ENCODE measurements at regions not wholly inside any gene's neighbourhood (a gene's known extent, or its start where the extent isn't known, plus 50 kb on each side); places are given as distances from the start of the nearest gene placed in this dataset.

DNA sequence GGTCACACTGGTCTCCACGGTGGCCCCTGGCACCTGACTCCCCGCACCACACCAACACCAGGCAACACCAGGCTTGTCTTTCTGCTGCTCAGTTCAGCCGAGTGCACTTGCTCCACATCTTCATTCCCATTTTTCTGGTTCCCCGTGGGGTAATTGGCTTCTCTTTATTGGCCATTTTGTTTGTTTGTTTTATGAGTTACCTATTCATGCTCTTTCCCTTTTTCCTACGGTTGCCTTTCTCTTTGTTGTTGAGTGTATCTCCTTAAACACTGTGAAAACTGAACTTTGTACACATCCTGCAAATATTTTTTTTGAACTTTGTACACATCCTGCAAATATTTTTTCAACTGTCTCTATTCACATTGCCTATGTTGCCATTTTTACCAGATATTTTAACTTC lies 834.0 kb downstream of the BRD1 start (continued):
- TF ChIP-seq, protein P1, sequence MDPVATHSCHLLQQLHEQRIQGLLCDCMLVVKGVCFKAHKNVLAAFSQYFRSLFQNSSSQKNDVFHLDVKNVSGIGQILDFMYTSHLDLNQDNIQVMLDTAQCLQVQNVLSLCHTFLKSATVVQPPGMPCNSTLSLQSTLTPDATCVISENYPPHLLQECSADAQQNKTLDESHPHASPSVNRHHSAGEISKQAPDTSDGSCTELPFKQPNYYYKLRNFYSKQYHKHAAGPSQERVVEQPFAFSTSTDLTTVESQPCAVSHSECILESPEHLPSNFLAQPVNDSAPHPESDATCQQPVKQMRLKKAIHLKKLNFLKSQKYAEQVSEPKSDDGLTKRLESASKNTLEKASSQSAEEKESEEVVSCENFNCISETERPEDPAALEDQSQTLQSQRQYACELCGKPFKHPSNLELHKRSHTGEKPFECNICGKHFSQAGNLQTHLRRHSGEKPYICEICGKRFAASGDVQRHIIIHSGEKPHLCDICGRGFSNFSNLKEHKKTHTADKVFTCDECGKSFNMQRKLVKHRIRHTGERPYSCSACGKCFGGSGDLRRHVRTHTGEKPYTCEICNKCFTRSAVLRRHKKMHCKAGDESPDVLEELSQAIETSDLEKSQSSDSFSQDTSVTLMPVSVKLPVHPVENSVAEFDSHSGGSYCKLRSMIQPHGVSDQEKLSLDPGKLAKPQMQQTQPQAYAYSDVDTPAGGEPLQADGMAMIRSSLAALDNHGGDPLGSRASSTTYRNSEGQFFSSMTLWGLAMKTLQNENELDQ (CRISPR knock-in tag; IDR thresholded peaks at IDR 0.05; ENCODE audit: borderline replicate concordance): no peak
- TF ChIP-seq MXD4 (CRISPR knock-in tag; IDR thresholded peaks at IDR 0.05): no peak
- TF ChIP-seq HNRNPLL (IDR thresholded peaks at IDR 0.05; ENCODE audit: low read depth, low read length, poor library complexity, severe bottlenecking): no peak
- TF ChIP-seq CREB1 (IDR thresholded peaks at IDR 0.05): no peak
- no peak for TF ChIP-seq CREB1 (CRISPR knock-in tag; IDR thresholded peaks at IDR 0.05)
- TF ChIP-seq ZMAT3 (CRISPR knock-in tag; conservative IDR thresholded peaks at IDR 0.05): no peak
- peak; percentile 50 for TF ChIP-seq GATAD2A (CRISPR knock-in tag; IDR thresholded peaks at IDR 0.05)
- TF ChIP-seq, protein P2, sequence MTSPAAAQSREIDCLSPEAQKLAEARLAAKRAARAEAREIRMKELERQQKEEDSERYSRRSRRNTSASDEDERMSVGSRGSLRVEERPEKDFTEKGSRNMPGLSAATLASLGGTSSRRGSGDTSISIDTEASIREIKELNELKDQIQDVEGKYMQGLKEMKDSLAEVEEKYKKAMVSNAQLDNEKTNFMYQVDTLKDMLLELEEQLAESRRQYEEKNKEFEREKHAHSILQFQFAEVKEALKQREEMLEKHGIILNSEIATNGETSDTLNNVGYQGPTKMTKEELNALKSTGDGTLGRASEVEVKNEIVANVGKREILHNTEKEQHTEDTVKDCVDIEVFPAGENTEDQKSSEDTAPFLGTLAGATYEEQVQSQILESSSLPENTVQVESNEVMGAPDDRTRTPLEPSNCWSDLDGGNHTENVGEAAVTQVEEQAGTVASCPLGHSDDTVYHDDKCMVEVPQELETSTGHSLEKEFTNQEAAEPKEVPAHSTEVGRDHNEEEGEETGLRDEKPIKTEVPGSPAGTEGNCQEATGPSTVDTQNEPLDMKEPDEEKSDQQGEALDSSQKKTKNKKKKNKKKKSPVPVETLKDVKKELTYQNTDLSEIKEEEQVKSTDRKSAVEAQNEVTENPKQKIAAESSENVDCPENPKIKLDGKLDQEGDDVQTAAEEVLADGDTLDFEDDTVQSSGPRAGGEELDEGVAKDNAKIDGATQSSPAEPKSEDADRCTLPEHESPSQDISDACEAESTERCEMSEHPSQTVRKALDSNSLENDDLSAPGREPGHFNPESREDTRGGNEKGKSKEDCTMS (CRISPR knock-in tag; conservative IDR thresholded peaks at IDR 0.05): no peak
- TF ChIP-seq, protein P3, sequence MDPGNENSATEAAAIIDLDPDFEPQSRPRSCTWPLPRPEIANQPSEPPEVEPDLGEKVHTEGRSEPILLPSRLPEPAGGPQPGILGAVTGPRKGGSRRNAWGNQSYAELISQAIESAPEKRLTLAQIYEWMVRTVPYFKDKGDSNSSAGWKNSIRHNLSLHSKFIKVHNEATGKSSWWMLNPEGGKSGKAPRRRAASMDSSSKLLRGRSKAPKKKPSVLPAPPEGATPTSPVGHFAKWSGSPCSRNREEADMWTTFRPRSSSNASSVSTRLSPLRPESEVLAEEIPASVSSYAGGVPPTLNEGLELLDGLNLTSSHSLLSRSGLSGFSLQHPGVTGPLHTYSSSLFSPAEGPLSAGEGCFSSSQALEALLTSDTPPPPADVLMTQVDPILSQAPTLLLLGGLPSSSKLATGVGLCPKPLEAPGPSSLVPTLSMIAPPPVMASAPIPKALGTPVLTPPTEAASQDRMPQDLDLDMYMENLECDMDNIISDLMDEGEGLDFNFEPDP (CRISPR knock-in tag; conservative IDR thresholded peaks at IDR 0.05): no peak
- no peak for TF ChIP-seq MBNL3 (CRISPR knock-in tag; conservative IDR thresholded peaks at IDR 0.05)
- TF ChIP-seq, protein P4, sequence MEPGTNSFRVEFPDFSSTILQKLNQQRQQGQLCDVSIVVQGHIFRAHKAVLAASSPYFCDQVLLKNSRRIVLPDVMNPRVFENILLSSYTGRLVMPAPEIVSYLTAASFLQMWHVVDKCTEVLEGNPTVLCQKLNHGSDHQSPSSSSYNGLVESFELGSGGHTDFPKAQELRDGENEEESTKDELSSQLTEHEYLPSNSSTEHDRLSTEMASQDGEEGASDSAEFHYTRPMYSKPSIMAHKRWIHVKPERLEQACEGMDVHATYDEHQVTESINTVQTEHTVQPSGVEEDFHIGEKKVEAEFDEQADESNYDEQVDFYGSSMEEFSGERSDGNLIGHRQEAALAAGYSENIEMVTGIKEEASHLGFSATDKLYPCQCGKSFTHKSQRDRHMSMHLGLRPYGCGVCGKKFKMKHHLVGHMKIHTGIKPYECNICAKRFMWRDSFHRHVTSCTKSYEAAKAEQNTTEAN (CRISPR knock-in tag; conservative IDR thresholded peaks at IDR 0.05): no peak
- no peak for TF ChIP-seq ZNF496 (CRISPR knock-in tag; IDR thresholded peaks at IDR 0.05; ENCODE audit: insufficient replicate concordance)
- no peak for TF ChIP-seq ZNF615 (CRISPR knock-in tag; IDR thresholded peaks at IDR 0.05; ENCODE audit: borderline replicate concordance)
- TF ChIP-seq HOXA5 (CRISPR knock-in tag; IDR thresholded peaks at IDR 0.05): 0 out of 2 replicates have a peak, but pooled peaks have one; percentile 31
- TF ChIP-seq PRPF4 (IDR thresholded peaks at IDR 0.05; ENCODE audit: low read depth, low read length, poor library complexity, severe bottlenecking): no peak
- TF ChIP-seq MTA3 (CRISPR knock-in tag; IDR thresholded peaks at IDR 0.05): no peak
- TF ChIP-seq, protein P5, sequence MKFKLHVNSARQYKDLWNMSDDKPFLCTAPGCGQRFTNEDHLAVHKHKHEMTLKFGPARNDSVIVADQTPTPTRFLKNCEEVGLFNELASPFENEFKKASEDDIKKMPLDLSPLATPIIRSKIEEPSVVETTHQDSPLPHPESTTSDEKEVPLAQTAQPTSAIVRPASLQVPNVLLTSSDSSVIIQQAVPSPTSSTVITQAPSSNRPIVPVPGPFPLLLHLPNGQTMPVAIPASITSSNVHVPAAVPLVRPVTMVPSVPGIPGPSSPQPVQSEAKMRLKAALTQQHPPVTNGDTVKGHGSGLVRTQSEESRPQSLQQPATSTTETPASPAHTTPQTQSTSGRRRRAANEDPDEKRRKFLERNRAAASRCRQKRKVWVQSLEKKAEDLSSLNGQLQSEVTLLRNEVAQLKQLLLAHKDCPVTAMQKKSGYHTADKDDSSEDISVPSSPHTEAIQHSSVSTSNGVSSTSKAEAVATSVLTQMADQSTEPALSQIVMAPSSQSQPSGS (CRISPR knock-in tag; IDR thresholded peaks at IDR 0.05): no peak
- no peak for TF ChIP-seq ZNF441 (CRISPR knock-in tag; IDR thresholded peaks at IDR 0.05; ENCODE audit: borderline replicate concordance)
- TF ChIP-seq, protein P6, sequence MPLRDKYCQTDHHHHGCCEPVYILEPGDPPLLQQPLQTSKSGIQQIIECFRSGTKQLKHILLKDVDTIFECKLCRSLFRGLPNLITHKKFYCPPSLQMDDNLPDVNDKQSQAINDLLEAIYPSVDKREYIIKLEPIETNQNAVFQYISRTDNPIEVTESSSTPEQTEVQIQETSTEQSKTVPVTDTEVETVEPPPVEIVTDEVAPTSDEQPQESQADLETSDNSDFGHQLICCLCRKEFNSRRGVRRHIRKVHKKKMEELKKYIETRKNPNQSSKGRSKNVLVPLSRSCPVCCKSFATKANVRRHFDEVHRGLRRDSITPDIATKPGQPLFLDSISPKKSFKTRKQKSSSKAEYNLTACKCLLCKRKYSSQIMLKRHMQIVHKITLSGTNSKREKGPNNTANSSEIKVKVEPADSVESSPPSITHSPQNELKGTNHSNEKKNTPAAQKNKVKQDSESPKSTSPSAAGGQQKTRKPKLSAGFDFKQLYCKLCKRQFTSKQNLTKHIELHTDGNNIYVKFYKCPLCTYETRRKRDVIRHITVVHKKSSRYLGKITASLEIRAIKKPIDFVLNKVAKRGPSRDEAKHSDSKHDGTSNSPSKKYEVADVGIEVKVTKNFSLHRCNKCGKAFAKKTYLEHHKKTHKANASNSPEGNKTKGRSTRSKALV (CRISPR knock-in tag; IDR thresholded peaks at IDR 0.05): 0 out of 2 replicates have a peak, but pooled peaks have one; percentile 28
- peak; percentile 54; the same call in 1 of the 2 replicates for TF ChIP-seq MIXL1 (CRISPR knock-in tag; IDR thresholded peaks at IDR 0.05)
- TF ChIP-seq SNAPC2 (CRISPR knock-in tag; IDR thresholded peaks at IDR 0.05): no peak

Data from HepG2 (cell line).